Activated T-cell treated with anti-CD3 and anti-CD28 coated beads, Interleukin-2, amount 50 U/mL, for 48 hours (primary cell): ENCODE measurements at regions not wholly inside any gene's neighbourhood (a gene's known extent, or its start where the extent isn't known, plus 50 kb on each side); places are given as distances from the start of the nearest gene placed in this dataset.
A peak's percentile ranks its signal among the peaks of the same experiment; 100 is the strongest.

Source experiments
- DNase-seq, 2 experiments: peaks; one replicate each; pipeline ENCODE4 v3.0.0-alpha.2; 2020

DNA sequence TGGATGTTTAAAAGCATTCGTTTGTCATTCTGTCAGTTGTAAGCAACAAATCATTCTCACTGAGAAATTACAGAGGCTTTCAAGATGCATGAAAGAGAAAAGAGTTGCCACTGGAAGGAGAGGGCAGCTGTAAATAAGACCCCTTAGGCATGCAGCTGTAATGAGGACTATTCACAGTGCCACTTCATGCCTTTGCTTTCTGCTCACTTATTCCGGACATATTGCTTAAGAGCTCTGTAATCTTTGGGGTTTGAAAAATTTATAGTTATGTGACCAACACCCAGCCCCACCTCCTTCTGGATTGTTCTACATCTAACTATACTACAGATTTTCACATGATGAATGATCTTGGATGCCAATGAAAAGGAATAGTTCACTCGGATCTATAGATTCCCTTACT is 194.8 kb upstream of the DCN start:
- DNase-seq: no peak

DNA sequence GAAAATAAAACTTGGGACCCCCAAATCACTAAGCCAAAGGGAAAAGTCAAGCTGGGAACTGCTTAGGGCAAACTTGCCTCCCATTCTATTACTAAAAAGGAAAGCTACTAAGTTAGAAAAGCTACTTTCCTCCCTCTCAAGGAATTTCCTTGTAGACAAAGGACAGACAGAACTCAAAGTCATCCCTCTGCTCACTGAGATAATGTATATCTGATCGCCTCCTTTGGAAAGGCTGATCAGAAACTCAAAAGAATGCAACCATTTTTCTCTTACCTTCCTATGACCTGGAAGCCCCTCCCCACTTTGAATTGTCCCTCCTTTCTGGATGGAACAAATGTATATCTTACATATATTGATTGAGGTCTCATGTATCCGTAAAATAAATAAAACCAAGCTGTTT is 190.5 kb upstream of the DCN start:
- no peak for DNase-seq

DNA sequence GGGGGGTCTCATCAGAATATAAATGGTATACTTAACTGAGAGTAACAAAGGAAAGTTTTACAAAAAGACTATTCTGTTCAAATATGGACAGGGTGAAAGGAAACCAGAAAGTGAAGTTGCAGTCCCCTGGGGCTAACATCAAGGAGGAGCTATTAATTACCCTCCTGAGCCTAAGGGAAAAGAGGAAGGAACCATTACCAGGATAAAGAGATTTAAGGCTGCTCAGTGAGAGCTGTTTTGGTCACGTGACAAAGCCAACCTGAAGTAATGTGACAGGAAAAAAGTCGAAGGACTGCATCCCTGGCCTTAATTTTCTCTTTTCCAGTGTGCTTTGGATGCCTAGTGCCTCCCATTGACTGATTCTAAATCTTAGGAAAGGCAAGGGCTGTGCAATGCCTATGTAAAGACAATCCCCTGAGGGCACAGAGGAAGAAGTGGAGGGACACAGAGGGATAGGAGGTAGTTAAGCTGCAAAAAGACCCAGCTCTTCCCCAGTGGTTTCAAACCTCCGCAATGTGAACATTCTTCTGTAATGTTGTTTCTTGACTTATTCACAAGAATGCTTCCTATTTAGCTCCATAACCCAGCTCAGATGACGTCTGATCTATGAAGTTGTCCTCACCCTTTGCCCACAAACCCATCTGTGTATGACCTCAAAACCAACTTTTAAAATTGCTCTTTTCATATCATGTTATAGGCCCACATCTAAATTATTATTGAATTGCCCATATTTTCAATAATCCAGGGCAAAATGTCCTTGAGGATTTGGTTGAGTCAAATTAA is 187.7 kb upstream of the DCN start:
- DNase-seq: no peak

DNA sequence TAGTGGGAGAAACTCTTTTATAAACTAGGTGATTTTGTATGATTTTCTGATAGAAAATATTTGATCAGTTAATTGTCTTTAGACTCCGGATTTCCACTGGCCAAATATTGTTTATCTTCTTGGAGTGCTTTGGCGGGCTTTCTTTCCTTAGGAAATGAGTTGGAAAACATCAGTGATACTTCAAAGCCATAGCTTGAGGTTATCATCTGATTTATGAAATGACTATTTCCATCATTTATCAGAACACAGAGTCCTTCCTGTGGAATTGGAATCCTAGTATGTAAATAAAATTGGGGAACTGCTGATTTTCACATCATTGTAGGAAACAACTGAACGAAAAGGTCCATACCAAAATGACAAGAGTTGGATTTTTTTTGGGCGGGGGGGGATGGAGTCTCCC is 186.0 kb upstream of the DCN start:
- no peak for DNase-seq

DNA sequence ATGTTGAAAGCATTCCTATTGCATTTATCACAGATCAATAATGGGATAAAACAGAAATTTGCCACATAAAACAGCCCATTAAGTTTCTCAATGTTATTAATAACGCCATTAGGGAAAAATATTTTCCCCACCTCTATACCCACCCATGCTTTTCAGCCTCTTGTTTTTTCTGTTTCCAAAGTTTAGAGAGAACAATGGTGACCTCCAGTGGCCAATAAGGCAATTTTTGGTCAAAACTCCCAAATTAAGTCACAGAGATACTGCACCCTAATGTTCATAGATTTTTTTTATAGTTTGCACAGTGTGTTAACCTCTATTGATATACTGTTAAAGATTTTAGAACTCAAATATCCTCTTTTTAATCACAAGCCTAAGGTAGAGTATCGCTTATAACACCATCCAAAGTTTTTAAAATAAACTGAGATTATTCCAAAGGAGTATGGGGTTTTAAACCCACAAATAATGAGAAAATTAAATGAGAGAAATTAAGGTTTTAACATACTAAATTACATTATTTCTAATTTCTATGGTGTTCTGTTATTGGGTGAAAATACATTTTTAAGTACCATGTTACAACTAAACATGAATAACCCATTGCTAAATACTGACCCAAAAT is 184.7 kb upstream of the DCN start:
- DNase-seq: no peak

DNA sequence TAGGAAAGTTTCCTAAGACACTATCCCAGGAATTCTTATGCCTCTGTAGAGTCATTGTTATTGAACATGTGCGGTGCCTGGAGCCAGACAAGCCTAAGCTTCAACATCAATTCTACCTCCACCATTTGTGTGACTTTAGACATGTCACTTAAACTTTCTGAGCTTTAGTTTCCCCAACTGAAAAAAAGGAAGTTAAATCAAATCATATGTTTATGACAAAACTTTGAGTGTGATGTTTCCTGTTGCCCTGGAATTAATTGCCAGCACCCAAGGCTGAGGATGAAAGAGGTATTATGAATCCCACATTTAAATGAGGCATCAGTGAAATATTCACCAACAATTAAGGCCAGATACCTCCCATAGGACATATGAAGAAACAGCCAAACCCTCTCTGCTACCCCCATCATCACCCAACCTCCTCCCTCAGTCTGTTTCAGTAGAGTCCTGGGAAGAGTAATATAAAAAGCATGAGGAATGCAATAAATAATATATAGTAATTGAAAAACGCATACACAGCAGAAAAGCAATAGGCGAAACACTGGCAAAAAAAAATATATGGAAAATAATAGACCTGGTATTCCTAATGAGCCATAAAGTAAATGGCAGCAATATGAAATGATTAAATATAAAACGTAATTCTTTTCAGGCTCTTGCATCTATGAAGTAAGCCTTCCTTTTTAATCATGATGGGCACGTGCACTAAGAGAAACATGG is 182.0 kb upstream of the DCN start:
- no peak for DNase-seq

DNA sequence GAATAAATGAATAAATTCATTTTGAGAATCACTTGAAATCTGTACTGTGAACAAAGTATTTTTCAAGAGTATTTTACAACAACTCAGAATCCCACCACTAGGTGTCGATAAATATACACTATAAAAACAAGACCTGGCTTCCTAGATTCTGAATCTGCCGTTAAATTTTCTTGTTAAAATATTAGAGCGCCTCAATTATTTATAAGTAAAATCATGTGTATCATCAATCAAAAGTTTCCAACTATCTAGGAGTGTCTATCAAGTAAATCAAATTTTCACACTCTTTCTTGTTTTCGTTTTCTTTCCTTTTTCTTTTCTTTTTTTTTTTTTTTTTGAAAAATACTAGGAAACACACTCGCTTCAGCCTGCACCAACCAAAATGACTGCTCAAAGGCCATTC is 179.2 kb upstream of the DCN start:
- DNase-seq: no peak

DNA sequence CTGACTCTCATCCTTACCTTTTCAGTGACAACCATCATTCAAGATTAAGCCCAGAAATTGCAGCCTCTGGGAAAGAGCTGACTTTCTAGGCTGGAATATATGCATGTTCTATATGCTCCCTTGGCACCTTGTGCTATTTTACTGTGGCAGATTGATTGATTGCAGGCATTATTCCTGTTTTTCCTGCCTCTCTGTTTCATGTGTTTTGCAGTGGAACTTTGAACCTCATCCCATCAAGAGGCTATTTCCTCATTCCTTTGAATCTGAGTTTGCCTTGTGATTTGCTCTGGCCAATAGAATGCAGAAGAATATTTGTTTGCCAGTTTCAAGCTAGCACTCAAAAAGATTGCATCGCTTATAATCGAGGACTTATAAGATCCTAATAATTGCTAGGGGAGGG is 174.8 kb upstream of the DCN start:
- no peak for DNase-seq

DNA sequence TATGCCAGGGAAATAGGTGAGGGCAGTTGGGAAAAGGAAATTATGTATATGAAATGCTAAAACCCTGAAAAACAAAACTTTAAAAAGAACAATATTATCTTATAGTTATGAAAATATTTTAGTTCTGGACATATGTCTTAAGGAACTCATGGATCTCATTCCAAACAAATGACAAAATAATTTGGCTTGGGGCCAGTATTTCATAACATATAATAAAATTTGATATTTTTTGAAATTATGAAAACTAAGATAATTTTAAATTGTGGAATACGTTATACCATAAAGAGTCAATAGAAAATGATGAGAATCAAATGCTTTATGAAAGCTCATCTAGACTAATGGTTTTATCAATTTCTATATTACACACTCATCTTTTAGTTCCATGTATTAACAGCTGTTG is 173.8 kb upstream of the DCN start:
- DNase-seq: no peak

DNA sequence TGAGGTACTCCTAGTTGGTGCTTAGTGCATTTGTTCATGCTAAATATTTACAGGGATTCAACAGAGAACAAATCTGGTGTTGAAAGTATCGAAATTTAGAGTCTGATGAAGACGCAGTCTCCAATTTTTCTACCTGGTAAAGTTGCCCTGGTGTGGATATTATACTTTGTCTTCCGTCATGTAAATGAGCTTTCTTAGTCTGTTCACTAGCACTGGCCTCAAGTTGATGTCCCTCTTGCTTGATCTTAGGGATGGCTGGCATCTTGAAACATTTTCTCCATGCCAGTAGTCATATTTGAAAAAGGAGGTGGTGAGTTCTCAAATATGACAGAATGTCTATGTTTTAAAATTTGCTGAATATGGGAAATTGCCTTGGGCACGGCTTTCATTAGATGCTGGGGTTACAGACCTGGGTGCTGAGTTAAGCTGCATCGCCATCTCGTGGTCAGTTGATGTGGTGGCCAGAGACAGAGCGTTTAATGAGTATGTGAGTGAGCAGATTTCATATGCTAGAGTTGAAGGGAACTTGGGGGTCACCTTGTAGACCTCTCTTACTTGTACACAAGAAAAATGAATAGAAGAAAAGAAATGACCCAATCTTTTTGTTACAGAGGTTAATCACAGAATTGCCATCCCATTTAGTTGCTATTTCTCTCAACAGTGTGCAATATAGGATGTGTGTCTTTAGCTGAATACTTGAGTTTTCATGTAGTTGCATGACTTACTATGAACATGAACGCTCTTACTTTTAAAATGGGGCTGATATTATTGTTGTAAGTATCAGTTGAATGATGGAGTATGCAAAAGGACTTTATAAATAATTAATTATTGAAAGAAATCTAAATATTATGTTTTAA is 172.8 kb upstream of the DCN start:
- DNase-seq: peak; percentile 36 to 57

DNA sequence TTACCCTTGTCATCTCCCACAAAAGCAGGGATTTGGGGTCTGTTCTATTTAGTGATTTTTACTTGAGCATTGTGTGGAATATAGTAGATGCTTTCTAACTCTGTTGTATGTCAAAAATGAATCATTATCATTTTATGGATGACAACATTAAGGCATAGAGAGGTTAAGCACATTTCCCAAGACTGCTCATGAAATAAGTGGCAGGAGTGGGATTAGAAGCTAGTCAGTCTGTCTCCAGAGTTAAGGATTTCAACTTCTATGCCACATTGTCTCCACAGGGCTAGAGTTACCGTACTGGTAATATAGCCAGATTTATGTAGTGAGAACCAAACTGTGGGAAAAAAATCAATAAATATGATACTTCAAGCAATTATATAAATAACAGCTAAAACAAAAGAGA is 170.6 kb upstream of the DCN start:
- DNase-seq: no peak

DNA sequence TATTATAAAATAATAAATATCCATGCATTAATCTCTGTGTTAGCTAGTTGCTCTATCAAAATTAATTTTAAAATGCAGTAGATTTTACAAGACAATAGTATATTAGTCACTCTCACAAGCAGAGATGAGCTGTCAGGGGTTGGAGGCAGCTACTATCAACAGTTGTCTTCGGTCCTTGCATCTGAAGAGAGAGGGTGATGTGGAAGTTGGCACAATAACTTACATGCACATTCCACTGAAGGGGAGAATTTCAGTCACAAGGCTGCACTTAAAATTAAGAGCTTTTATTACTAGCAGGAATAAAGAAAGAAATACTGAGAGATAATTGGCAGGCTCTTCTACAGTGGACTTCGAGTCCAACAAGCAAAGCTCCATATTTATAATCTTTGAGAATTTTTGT is 166.9 kb upstream of the DCN start:
- no peak for DNase-seq

DNA sequence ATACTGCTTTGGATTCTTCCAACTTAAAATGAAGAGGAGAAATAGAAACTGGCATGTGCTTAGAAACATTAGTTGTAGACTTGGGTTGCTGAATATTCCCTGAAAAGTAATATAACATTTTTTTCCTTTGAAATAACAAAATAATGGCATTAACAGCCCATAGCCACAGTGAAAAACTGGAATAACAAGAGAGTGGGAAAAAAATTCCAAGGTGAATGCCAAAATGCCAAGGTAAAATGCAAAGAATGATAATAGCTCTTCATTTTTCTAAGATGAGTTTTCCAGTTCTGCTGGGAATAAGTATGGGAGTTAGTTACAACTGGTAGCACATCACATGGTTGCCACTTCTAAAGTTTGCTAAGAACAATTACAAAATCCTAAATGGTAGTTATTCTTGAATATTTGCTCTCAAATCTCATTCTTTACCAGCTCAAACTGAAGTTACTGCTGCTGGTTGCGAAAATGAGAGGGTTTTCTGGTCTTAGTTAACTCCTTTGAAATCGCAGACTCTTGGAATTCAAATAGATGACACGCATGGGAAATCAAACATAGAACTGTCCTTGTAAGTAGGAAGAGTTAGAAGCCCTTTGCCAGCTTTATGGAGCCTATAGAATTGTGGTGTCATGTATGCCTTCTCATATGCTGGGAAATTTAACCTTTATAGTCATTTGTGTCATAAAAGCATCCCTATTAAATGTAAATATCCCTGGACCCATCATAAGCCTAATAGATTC is 165.0 kb upstream of the DCN start:
- no peak for DNase-seq

DNA sequence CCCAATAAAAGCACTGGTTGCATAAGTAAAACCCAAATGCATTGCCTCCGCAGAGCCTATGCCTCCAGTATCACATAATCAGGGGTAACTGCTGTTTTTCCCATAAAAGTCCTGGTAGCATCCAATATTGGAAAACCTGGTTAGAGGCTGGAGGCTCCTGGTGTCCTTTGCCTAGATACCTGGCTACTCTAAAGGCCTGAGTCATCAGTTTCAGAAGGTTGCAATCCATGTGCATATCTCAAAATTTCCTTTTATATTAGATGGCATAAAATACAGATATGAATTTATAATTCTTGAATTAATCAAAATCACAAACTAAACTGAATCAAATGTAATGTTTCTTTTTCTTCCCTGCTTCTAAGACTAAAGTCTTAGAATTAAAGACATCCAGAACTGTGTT is 164.2 kb upstream of the DCN start:
- DNase-seq: no peak

DNA sequence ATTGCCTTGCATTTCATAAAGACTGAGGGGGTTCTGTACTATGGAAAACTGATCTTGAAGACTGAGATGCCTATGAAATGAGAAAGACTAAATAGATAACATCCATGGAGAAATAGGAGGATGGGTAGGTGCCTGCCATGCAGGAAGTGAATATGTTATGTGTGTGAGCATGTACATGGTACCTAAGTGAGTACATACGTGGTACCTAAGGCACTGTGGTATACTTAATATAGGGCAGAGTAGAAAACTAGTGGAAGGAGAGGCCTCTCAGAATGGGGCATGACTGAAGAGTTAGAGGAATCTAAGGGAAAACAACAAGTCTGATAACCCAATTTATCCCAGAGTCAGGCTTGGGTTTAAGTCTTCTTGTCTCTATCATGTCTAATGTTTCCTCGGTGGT is 161.8 kb upstream of the DCN start:
- DNase-seq: no peak

DNA sequence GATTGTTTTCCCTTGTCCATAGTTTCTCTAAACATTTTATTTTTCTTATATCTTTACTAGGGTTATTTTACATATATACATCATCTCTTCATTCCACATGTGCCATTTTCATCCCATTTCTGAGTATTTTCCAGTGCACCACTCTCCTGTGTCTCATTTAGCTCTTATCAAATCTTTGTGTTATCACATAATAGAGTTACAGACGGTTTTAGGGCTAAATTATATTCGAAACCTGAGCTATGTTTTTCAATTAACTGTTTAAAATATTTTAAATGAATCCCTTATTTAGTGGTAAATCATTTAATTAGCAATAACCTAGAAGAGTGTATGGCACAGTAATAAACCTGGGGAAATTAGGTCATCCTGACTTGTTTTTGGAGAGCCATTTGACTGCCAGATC is 160.4 kb upstream of the DCN start:
- DNase-seq: no peak

DNA sequence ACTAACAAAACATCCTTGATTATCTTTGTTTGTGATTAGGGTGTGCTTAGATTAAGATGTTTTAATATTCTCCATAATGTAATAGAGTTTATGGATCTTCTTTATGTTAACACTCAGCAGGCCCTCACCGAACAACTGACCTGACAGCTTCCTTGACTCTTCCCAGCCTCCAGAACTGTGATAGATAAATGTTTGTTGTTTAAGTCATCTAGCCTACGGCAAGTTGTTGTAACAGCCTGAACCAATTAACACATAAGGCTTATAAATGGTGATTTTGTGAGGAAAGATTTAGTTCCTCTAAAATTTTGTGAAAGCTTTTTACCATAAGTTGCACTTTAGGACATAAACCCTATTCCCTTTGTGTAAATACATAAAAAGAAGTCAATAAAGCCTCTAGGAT is 156.5 kb upstream of the DCN start:
- DNase-seq: no peak

DNA sequence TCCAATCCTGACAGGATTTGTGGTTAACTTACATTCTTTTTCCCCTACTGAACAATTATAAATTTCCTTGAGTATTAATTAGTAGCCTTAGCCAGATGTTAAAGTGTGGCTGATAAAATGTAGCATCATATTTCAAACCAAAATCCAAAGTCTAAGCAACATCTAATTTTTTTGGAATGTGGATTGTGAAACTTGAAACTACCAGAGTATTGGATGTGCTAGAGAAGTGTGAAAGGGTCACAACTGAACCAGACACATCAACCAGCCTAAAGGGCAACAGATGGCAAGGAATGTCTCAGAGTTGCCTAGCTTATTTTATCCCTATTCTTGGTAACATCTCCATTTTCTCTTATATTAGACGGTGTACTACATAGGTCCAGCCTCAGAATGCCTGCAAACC is 153.1 kb upstream of the DCN start:
- DNase-seq: no peak

DNA sequence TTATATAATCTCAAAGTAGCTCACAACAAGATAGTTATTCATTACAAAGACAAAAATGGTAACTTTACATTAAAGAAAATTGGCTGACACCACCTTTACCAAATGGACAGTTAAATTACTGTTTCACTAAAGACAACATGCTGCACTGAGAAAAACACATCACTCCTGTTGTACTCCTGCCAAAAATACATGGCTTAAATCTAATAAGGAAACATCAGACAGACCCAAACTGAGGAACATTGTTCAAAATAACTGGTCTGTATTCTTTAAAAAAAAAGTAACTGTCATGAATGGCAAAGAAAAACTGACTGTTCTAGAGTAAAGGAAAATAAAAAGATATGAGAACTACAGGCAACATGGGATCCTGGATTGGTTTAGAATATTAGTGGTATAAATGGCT is 151.3 kb upstream of the DCN start:
- DNase-seq: no peak

DNA sequence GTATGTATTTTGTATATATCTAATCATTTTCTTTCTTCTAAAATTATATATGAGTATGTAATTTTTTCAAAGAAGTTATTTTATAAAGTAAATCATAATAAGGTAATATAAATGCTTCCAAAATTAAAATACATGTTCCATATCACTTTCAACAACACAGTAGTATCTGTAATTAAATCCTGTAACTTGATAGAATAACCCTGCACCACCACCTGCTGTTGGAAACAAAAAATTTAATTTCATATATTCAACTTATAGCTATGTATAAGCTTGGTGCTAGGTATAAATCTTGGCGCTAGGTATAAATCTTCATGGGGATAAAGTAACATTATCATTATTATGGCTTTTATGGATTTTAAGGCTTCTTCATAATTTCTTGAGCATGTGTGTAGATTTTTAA is 149.7 kb upstream of the DCN start:
- no peak for DNase-seq

DNA sequence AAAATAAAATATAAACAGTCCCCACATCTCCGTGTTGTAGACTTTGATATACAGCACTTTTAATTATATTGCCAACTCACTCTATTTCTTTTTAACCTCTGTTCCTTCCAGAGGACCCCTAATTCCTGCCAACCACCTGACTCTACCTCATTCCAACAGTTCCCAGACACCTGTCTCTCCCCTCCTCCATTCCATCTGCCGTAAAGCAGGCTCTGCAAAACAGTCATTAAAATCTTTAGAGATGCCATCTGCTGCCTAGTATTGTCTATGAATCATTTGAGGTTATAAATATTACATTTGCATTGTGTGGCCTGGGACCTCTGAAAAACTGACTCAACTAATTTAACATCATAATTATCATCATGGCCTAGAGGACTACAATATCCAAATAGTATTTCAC is 148.8 kb upstream of the DCN start:
- DNase-seq: no peak

DNA sequence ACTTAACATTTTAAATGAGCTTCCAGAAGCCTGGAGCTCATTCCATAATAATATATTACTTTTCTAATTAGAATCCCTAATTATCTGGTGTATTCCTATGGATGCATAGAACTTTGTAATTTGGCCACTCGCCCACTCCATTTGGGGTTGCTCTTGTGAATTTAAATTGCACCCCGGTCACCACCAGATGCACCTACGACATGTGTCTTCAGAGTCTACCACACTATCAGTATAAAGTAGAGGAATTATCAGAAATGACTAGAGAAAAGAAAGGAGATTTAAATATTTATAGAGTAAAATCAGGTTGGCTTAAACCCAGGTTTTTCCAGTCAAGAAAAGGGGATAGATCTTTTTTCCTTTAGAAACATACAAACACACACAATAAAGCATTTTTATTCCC is 145.8 kb upstream of the DCN start:
- no peak for DNase-seq

DNA sequence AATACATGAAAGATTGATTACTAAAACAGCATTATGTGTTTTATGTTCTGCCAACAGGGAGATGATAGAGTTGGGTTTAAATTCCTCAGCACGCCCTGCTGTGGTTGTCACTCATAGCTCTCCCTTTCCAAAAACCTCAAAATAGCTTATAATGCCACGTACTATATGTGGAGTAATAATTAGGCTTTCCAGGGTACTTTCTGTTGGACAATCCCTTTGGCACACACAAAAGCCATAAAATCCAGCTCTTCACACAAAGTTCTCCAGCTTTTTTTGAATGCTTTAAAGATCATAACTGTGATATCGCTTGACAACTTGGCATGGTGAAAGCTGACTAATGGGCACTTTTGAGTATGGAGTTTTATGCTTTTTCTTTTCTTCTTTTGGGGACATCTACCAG is 145.3 kb upstream of the DCN start:
- no peak for DNase-seq
